ENCODE measurements at regions not wholly inside any gene's neighbourhood (a gene's known extent, or its start where the extent isn't known, plus 50 kb on each side); places are given as distances from the start of the nearest gene placed in this dataset.

DNA sequence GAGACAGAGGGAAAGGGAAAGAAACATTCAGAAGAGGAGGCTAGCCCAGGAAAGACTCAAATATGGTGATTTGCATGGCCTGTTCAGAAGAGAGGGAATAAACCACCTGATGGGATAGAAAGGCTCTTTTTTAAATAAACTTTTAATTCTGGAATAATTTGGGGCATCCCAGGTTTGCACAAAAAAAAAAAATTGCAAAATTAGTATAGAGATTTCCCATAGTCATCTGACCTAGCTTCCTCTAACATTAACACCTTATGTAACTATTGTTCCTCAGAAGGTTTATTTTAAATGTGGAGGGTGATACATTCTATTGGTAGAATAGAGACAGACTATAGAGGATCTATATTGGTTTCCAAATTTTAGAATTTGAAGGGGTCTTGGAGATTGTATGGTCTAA is 330.4 kb upstream of the SLC14A2 start:
- TF ChIP-seq, protein P1, sequence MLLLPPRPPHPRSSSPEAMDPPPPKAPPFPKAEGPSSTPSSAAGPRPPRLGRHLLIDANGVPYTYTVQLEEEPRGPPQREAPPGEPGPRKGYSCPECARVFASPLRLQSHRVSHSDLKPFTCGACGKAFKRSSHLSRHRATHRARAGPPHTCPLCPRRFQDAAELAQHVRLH (tag by site-specific recombination; IDR thresholded peaks at IDR 0.05), result no peak
- TF ChIP-seq, protein P2, sequence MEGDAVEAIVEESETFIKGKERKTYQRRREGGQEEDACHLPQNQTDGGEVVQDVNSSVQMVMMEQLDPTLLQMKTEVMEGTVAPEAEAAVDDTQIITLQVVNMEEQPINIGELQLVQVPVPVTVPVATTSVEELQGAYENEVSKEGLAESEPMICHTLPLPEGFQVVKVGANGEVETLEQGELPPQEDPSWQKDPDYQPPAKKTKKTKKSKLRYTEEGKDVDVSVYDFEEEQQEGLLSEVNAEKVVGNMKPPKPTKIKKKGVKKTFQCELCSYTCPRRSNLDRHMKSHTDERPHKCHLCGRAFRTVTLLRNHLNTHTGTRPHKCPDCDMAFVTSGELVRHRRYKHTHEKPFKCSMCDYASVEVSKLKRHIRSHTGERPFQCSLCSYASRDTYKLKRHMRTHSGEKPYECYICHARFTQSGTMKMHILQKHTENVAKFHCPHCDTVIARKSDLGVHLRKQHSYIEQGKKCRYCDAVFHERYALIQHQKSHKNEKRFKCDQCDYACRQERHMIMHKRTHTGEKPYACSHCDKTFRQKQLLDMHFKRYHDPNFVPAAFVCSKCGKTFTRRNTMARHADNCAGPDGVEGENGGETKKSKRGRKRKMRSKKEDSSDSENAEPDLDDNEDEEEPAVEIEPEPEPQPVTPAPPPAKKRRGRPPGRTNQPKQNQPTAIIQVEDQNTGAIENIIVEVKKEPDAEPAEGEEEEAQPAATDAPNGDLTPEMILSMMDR (tag by site-specific recombination; IDR thresholded peaks at IDR 0.05), result no peak
- TF ChIP-seq ZNF214 (tag by site-specific recombination; IDR thresholded peaks at IDR 0.05; ENCODE audit: borderline replicate concordance) (no peak), ZFP41 (tag by site-specific recombination; IDR thresholded peaks at IDR 0.05; ENCODE audit: borderline replicate concordance) (no peak), ZNF335 (tag by site-specific recombination; conservative IDR thresholded peaks at IDR 0.05) (no peak), ZNF549 (tag by site-specific recombination; IDR thresholded peaks at IDR 0.05) (no peak), ZNF621 (tag by site-specific recombination; IDR thresholded peaks at IDR 0.05) (no peak)
- TF ChIP-seq, protein P3, sequence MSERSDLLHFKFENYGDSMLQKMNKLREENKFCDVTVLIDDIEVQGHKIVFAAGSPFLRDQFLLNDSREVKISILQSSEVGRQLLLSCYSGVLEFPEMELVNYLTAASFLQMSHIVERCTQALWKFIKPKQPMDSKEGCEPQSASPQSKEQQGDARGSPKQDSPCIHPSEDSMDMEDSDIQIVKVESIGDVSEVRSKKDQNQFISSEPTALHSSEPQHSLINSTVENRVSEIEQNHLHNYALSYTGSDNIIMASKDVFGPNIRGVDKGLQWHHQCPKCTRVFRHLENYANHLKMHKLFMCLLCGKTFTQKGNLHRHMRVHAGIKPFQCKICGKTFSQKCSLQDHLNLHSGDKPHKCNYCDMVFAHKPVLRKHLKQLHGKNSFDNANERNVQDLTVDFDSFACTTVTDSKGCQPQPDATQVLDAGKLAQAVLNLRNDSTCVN (tag by site-specific recombination; optimal IDR thresholded peaks at IDR 0.05), result no peak
- TF ChIP-seq, protein P4, sequence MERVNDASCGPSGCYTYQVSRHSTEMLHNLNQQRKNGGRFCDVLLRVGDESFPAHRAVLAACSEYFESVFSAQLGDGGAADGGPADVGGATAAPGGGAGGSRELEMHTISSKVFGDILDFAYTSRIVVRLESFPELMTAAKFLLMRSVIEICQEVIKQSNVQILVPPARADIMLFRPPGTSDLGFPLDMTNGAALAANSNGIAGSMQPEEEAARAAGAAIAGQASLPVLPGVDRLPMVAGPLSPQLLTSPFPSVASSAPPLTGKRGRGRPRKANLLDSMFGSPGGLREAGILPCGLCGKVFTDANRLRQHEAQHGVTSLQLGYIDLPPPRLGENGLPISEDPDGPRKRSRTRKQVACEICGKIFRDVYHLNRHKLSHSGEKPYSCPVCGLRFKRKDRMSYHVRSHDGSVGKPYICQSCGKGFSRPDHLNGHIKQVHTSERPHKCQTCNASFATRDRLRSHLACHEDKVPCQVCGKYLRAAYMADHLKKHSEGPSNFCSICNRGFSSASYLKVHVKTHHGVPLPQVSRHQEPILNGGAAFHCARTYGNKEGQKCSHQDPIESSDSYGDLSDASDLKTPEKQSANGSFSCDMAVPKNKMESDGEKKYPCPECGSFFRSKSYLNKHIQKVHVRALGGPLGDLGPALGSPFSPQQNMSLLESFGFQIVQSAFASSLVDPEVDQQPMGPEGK (tag by site-specific recombination; IDR thresholded peaks at IDR 0.05), result no peak

Data from HEK293 (cell line).